ENCODE measurements at regions not wholly inside any gene's neighbourhood (a gene's known extent, or its start where the extent isn't known, plus 50 kb on each side); places are given as distances from the start of the nearest gene placed in this dataset.

DNA sequence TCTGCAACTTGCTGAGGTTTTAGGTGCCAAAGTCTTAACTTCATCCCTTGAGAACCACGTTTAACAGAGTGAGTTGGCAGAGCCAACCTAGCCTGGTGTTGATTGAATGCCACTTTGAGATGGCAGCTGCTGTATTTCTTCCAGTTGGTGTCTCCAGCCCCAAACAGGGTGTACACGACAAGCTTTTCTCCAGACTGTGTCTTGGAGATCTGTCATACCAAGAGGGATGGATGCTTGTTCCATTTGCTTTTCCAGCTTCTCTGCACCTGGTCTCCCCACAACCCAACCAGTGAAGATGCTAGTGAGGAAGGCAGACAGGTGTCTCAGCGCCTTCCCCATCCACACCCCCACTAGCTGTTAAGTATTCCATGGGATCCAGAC lies 141.1 kb upstream of the HS3ST2 start:
- TF ChIP-seq, protein P1, sequence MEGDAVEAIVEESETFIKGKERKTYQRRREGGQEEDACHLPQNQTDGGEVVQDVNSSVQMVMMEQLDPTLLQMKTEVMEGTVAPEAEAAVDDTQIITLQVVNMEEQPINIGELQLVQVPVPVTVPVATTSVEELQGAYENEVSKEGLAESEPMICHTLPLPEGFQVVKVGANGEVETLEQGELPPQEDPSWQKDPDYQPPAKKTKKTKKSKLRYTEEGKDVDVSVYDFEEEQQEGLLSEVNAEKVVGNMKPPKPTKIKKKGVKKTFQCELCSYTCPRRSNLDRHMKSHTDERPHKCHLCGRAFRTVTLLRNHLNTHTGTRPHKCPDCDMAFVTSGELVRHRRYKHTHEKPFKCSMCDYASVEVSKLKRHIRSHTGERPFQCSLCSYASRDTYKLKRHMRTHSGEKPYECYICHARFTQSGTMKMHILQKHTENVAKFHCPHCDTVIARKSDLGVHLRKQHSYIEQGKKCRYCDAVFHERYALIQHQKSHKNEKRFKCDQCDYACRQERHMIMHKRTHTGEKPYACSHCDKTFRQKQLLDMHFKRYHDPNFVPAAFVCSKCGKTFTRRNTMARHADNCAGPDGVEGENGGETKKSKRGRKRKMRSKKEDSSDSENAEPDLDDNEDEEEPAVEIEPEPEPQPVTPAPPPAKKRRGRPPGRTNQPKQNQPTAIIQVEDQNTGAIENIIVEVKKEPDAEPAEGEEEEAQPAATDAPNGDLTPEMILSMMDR (IDR thresholded peaks at IDR 0.05; ENCODE audit: low read depth, low read length): no peak
- no peak for DNase-seq (ENCODE audit: extremely low read depth, low read depth)

DNA sequence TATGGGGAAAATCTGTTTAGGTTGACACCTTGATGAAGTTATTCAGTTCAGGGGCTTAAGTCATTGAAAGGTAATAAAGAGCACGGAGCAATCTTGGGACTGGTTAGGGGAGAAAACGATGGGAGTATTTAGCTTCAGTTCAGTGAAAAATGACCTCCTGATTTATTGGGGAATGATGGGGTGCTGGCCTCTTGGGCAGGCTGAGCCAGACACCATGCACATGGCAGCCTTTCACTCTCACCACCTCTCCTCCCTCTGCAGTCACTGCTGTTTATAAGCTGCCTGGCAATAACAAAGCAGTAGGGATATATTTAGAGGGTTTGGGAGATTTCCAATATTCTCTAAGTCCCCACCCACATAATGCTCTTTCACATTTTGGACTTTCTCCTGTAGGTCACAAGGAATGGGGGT lies 140.5 kb upstream of the HS3ST2 start:
- DNase-seq (ENCODE audit: extremely low read depth, low read depth): no peak

DNA sequence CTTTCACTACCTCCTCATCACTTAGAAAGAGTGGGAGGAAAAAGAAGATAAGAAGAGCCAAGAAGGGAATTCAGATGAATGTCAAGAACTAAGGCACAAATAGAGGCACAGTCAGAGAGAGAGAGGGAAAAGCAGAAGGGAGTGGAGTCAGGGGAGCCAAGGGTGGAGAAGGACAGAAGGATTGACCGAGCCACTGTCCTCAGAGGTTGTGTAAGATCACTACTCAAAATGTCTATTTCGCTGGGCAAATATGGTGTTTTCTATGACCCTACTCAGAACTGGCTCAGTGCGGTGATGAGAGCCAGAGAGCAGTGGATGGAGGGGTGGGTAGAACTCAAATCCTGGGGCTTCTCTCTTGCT lies 139.2 kb upstream of the HS3ST2 start:
- TF ChIP-seq, protein P1 (IDR thresholded peaks at IDR 0.05; ENCODE audit: low read depth, low read length): no peak
- DNase-seq (ENCODE audit: extremely low read depth, low read depth): no peak

More for the DNA sequence above, 140.5 kb upstream of the HS3ST2 start:
- TF ChIP-seq, protein P1 (IDR thresholded peaks at IDR 0.05; ENCODE audit: low read depth, low read length): no peak

DNA sequence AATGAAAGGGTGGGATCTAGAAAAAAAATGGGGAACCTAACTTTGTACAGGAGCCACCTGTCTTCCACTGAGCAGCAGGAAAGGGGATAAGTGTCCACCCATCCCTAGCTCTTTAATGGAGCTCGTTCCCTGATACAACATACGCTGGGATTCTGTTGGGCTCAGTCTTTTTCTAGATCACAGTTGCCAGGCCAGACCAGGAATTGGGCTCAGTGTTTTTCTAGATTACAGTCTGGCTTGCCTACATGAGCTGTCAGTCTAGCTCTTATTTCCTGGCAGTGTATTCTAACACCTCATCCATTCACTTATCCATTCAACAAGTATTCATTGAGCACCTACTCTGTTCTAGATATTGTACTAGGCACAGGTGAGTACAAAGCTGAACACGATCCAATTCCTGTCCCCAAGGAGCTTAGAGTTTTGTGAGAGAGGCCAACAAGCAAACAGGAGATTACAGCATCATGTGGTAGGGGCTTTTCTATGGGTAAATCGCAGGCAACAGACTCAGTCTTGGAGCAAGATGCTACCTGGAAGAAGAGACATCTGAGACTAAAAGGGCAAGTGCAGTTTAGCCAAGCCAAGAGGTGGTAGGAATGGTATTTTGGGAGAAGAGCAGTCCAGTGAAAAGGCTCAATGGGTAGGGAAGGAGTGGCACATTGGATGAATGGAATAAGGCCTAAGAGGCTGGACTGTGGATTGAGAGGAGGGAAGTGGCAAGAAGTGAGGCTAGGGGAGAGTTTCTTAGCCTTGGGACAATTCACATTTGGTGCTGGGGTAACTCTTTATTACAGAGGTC lies 138.0 kb upstream of the HS3ST2 start:
- no peak for DNase-seq (ENCODE audit: extremely low read depth, low read depth)
- TF ChIP-seq, protein P1 (IDR thresholded peaks at IDR 0.05; ENCODE audit: low read depth, low read length): no peak

DNA sequence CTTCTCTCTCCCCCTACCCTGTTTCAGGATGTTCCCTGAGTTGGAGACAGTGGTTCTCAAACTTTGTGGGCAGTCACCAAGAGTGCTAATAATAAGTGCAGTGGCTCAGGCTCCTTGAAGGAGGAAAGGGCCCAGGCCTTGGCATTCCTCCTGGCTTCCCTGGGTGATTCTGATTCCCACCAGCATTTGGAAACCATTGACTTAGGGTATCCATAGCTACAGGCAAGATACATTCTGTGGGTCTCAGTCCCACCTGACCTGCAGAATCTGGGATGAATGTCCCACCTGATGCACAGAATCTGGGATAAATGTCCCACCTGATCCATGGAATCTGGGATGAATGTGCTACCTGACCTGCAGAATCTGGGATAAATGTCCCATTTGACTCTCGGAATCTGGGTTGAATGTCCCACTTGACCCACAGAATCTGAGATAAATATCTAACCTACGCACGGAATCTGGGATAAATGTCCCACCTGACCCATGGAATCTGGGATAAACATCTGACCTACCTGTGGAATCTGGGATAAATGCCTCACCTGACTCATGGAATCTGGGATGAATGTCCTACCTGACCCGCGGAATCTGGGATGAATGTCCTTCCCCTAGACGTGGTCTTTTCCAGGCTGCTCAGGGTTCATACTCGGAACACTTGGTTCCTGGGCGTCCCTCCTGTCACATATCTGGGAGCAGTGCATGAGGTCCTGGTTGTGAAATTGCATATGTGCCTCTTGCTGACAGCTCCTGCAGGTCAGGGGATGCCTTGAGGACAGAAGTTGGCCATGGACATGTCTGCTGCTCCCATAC lies 136.7 kb upstream of the HS3ST2 start:
- DNase-seq (ENCODE audit: extremely low read depth, low read depth): no peak
- TF ChIP-seq, protein P1 (IDR thresholded peaks at IDR 0.05; ENCODE audit: low read depth, low read length): no peak

DNA sequence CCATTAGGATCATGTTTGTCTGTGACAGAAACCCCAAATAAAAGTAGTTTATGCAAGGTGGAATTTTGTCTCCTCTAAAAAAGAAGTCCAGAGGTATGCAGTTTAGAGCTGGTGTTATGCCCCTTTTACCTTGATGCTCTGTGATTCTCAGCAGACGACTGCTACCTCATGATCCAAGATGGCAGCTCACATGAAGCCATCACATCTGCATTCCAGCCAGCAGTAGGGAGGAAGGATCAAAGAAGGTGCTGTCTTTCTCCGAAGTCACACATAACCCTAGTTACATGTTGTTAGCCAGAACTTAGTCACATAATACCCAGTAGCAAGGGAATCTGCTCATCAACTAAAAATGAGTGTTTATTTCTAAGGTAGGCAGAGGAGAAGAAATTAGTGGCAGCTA lies 135.7 kb upstream of the HS3ST2 start:
- TF ChIP-seq, protein P1 (IDR thresholded peaks at IDR 0.05; ENCODE audit: low read depth, low read length): no peak

More for the DNA sequence above, 135.7 kb upstream of the HS3ST2 start:
- DNase-seq (ENCODE audit: extremely low read depth, low read depth): no peak

All from AG09319 (cell line).